PC-3 (cell line): ENCODE measurements at regions not wholly inside any gene's neighbourhood (a gene's known extent, or its start where the extent isn't known, plus 50 kb on each side); places are given as distances from the start of the nearest gene placed in this dataset.

ENCODE experiments used
- ATAC-seq: fragments of 200-7000 bp; cut with Tn5 transposase; 2 replicates; pipeline ENCODE4 v1.9.1; 2020; ENCODE audit warnings: mild to moderate bottlenecking, moderate library complexity
- BruUV-seq: library from RNA; stranded (reverse); fragments of 400-500 nt; replicated peaks from 2 replicates; lab custom pipeline; 2021; lab: Mats Ljungman, UMichigan
- CTCF ChIA-PET: fragments of 300-600 bp; sonication (Branson Sonifier 250); formaldehyde crosslinking; loops from one replicate; lab custom pipeline; 2022; ENCODE audit warnings: antibody characterized with exemption; lab: Charles Lee
- POLR2A ChIA-PET: fragments of 300-600 bp; sonication (Branson Sonifier 250); formaldehyde crosslinking; loops from one replicate; lab custom pipeline; 2022; ENCODE audit warnings: antibody characterized with exemption; ENCODE audit not compliant: unreplicated experiment; lab: Charles Lee
- DNase-seq: peaks from one replicate; pipeline ENCODE4 v3.0.0-alpha.2; 2015
- H2AFZ ChIP-seq: fragments of 300-600 bp; sonication (generic); 2 replicates; pipeline ENCODE4 v1.6.0; 2016; ENCODE audit warnings: antibody characterized with exemption, low read length
- H3F3A ChIP-seq: fragments of 300-600 bp; sonication (generic); one replicate; pipeline ENCODE4 v1.6.0; 2017; ENCODE audit warnings: antibody characterized with exemption, low read length, control low read depth, mild to moderate bottlenecking; ENCODE audit not compliant: unreplicated experiment
- H3K27ac ChIP-seq: fragments of 300-600 bp; sonication (generic); 2 replicates; pipeline ENCODE4 v1.5.1; 2016; ENCODE audit warnings: mild to moderate bottlenecking, low read length
- H3K27me3 ChIP-seq: fragments of 300-600 bp; sonication (generic); 2 replicates; pipeline ENCODE4 v1.6.1; 2016; ENCODE audit warnings: low read length, mixed read lengths
- H3K36me3 ChIP-seq: fragments of 300-600 bp; sonication (generic); 2 replicates; pipeline ENCODE4 v1.6.1; 2016; ENCODE audit warnings: low read depth, mixed run types, low read length, mixed read lengths
- H3K4me1 ChIP-seq: fragments of 300-600 bp; sonication (generic); 2 replicates; pipeline ENCODE4 v1.5.1; 2016; ENCODE audit warnings: low read length; ENCODE audit not compliant: insufficient read depth
- H3K4me2 ChIP-seq: fragments of 300-600 bp; sonication (generic); 2 replicates; pipeline ENCODE4 v1.6.0; 2016; ENCODE audit warnings: low read length
- H3K4me3 ChIP-seq: fragments of 300-600 bp; sonication (generic); 2 replicates; pipeline ENCODE4 v1.5.1; 2016; ENCODE audit warnings: mild to moderate bottlenecking, low read length, mixed read lengths
- H3K79me2 ChIP-seq: fragments of 300-600 bp; sonication (generic); 2 replicates; pipeline ENCODE4 v1.6.1; 2017; ENCODE audit warnings: low read length, mixed read lengths
- H3K9ac ChIP-seq: fragments of 300-600 bp; sonication (generic); 2 replicates; pipeline ENCODE4 v1.6.0; 2016; ENCODE audit warnings: mild to moderate bottlenecking, low read length
- H3K9me2 ChIP-seq: fragments of 300-600 bp; sonication (generic); replicated peaks from 2 replicates; pipeline ENCODE4 v1.6.1; 2016; ENCODE audit warnings: mixed run types, low read length, mixed read lengths
- H3K9me3 ChIP-seq: fragments of 300-600 bp; sonication (generic); 2 replicates; pipeline ENCODE4 v1.6.1; 2016; ENCODE audit warnings: low read length, mixed read lengths
- H4K20me1 ChIP-seq: fragments of 300-600 bp; sonication (generic); 2 replicates; pipeline ENCODE4 v1.6.1; 2016; ENCODE audit warnings: low read length, mixed read lengths
- CTCF ChIP-seq: fragments of 300-600 bp; sonication (generic); conservative IDR thresholded peaks from 2 replicates; pipeline ENCODE4 v1.5.1; 2017; ENCODE audit warnings: antibody characterized with exemption, low read depth, mild to moderate bottlenecking, low read length
- EZH2 ChIP-seq: fragments of 300-600 bp; sonication (generic); IDR thresholded peaks from one replicate; pipeline ENCODE4 v1.6.1; 2017; ENCODE audit warnings: antibody characterized with exemption, mild to moderate bottlenecking, low read length; ENCODE audit not compliant: unreplicated experiment
- EZH2phosphoT487 ChIP-seq: fragments of 300-600 bp; sonication (generic); IDR thresholded peaks from 2 replicates; pipeline ENCODE4 v1.6.1; 2018; ENCODE audit warnings: mild to moderate bottlenecking, antibody characterized with exemption, low read length, borderline replicate concordance
- intact Hi-C: fragments of 100-400 bp; cut with micrococcal nuclease; formaldehyde crosslinking; loops from 2 replicates; pipeline ENCODE4 v1.9.0; 2023

DNA sequence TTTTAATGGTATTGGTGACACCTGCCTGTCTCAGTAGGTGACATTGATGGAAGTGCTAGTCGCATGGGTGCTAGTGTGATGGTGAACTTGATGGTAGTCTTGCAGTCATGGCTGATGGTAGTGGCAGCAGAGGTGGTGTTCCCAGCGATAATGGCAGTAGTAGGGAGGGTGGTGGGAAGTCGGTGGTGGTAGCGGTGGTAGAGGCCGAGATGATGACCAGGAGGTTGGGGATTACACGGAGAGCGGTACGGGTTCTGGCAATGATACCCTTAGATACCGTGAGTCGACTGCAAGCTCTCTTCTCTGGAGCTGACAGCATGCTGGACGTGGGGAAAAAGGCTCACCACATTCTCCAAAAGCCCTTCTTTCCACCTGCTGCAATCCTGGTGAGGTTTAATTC is 99.4 kb upstream of the SLC2A1 start:
- Histone ChIP-seq H4K20me1 (no peaks in the 10 kb centered on the region), H2AFZ (peak overlapping the region; percentile 37), H3F3A (no peaks in the 10 kb centered on the region), H3K4me2 (no peak overlapping the region), H3K4me1 (peaks cover 9% of the 10 kb centered on the region; the same call in 1 of the 2 replicates), H3K9me2 (no peaks in the 10 kb centered on the region), H3K27me3 (no peaks in the 10 kb centered on the region), H3K27ac (no peak overlapping the region), H3K79me2 (no peaks in the 10 kb centered on the region), H3K9me3 (no peaks in the 10 kb centered on the region), H3K4me3 (no peak overlapping the region), H3K9ac (no peak overlapping the region), H3K36me3 (no peaks in the 10 kb centered on the region)
- BruUV-seq, result no TSS peak
- TF ChIP-seq CTCF, result no peak
- no peak for TF ChIP-seq EZH2
- no peak for TF ChIP-seq EZH2phosphoT487
- DNase-seq (no peak), ATAC-seq (no peak)
- intact Hi-C loops, result no loop called here
- ChIA-PET POLR2A (no interaction called here), CTCF (no interaction called here)

GRCh38 chr1:43057567-43057966 is 98.9 kb upstream of the SLC2A1 start:
- no peak overlapping the region for H3K4me3 ChIP-seq
- TF ChIP-seq EZH2phosphoT487, result no peak
- no peak for TF ChIP-seq EZH2
- no peak for TF ChIP-seq CTCF
- H3K27ac ChIP-seq, result no peak overlapping the region
- intact Hi-C loops, result no loop called here
- H3K9me2 ChIP-seq, result no peaks in the 10 kb centered on the region
- no peak overlapping the region for H3K9ac ChIP-seq
- BruUV-seq, result no TSS peak
- ATAC-seq (no peak), DNase-seq (no peak)
- ChIA-PET POLR2A (no interaction called here), CTCF (no interaction called here)
- H3K4me1 ChIP-seq, result peaks cover 9% of the 10 kb centered on the region; the same call in 1 of the 2 replicates
- H3K9me3 ChIP-seq, result no peaks in the 10 kb centered on the region
- H4K20me1 ChIP-seq, result no peaks in the 10 kb centered on the region
- no peak overlapping the region for H2AFZ ChIP-seq
- no peaks in the 10 kb centered on the region for H3K27me3 ChIP-seq
- no peak overlapping the region for H3K4me2 ChIP-seq
- no peaks in the 10 kb centered on the region for H3K36me3 ChIP-seq
- H3F3A ChIP-seq, result no peaks in the 10 kb centered on the region
- H3K79me2 ChIP-seq, result no peaks in the 10 kb centered on the region

DNA sequence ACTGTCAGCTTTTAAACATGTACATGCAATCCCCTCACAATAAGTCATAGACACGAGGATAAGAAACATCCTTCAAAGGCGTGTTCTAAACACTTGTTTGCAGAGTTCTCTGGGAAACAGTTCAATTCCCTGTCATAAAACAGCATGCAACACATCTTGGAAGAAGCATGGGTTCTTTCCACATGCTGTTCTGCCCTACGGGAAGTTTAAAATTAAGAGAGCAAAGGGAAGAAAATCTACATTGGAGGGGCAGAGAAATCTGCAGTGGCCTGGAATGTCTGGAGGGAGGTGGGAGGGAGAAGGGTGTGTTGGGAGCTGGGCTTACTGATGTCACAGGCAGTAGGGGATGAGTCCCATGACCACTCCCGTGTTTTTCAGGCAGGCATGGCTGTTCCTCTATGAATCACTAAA is 98.3 kb upstream of the SLC2A1 start:
- Histone ChIP-seq H4K20me1 (no peaks in the 10 kb centered on the region), H3K27me3 (no peaks in the 10 kb centered on the region), H2AFZ (no peak overlapping the region; the same call in 1 of the 2 replicates), H3K9me3 (no peaks in the 10 kb centered on the region), H3K4me3 (no peak overlapping the region), H3K4me1 (peaks cover 9% of the 10 kb centered on the region; the same call in 1 of the 2 replicates), H3K9me2 (no peaks in the 10 kb centered on the region), H3K9ac (no peak overlapping the region), H3K27ac (no peak overlapping the region), H3F3A (no peaks in the 10 kb centered on the region), H3K36me3 (no peaks in the 10 kb centered on the region), H3K79me2 (no peaks in the 10 kb centered on the region), H3K4me2 (no peak overlapping the region)
- DNase-seq, result no peak
- no TSS peak for BruUV-seq
- no peak; the same call in 1 of the 2 replicates for ATAC-seq
- POLR2A ChIA-PET, result no interaction called here
- CTCF ChIA-PET, result no interaction called here
- TF ChIP-seq EZH2phosphoT487 (no peak), CTCF (no peak), EZH2 (no peak)
- intact Hi-C loops, result no loop called here
